K562 (cell line): ENCODE measurements at regions not wholly inside any gene's neighbourhood (a gene's known extent, or its start where the extent isn't known, plus 50 kb on each side); places are given as distances from the start of the nearest gene placed in this dataset.

Source experiments
- BHLHE40 ChIP-seq: IDR thresholded peaks from 2 replicates; pipeline ENCODE4 v1.6.1; 2011; ENCODE audit warnings: low read length, improper control_type of control experiment
- CTCF ChIP-seq, 3 experiments: IDR thresholded peaks in 2 of 3; conservative IDR thresholded peaks in 1 of 3; 2 replicates each; pipeline ENCODE4 v1.5.1; 2011 to 2012; ENCODE audit warnings: low read length in 3 of 3, mild to moderate bottlenecking in 3 of 3, control low read depth in 2 of 3, improper control_type of control experiment in 1 of 3, inconsistent platforms in 1 of 3, low read depth in 1 of 3, mixed read lengths in 1 of 3, moderate library complexity in 1 of 3; ENCODE audit not compliant: insufficient read depth in 2 of 3
- MCM2 ChIP-seq: fragments of 450-650 bp; IDR thresholded peaks from 2 replicates; pipeline ENCODE4 v1.6.1; 2017; ENCODE audit warnings: low read depth, mild to moderate bottlenecking
- ZBTB43 ChIP-seq: sonication (generic); formaldehyde crosslinking; IDR thresholded peaks from 2 replicates; pipeline ENCODE4 v1.8.0; 2023; ENCODE audit warnings: mild to moderate bottlenecking, missing genetic modification reagents

- no peak for TF ChIP-seq BHLHE40
- TF ChIP-seq MCM2, result no peak
- TF ChIP-seq ZBTB43 (CRISPR knock-in tag), result no peak
- TF ChIP-seq CTCF (IDR thresholded peaks at IDR 0.05 in 2 of 3, conservative IDR thresholded peaks at IDR 0.05 in 1 of 3; ENCODE audit: insufficient read depth in 2 of 3, low read depth in 1 of 3, low read length in 3 of 3), result no peak
These were observed 241.3 kb downstream of the GRIN2B start for GRCh38 chr12:13740149-13740545.
